Large intestine (tissue), 3 donors: ENCODE measurements at regions not wholly inside any gene's neighbourhood (a gene's known extent, or its start where the extent isn't known, plus 50 kb on each side); places are given as distances from the start of the nearest gene placed in this dataset.
A peak's percentile ranks its signal among the peaks of the same experiment; 100 is the strongest.

ENCODE experiments used
- DNase-seq, 2 donors: peaks; one replicate each; pipeline versions ENCODE4 v3.0.0 to v3.0.0-alpha.2; 2013
- H3K27ac ChIP-seq: one replicate; pipeline ENCODE4 v1.5.1; 2013; ENCODE audit warnings: low read length
- H3K27me3 ChIP-seq: 2 replicates; pipeline ENCODE4 v1.6.1; 2013; ENCODE audit warnings: low read length; ENCODE audit not compliant: control insufficient read depth, insufficient read depth
- H3K36me3 ChIP-seq: 2 replicates; pipeline ENCODE4 v1.6.1; 2013; ENCODE audit warnings: low read length; ENCODE audit not compliant: control insufficient read depth, insufficient read depth
- H3K4me1 ChIP-seq: one replicate; pipeline ENCODE4 v1.6.1; 2013; ENCODE audit warnings: low read length; ENCODE audit not compliant: control insufficient read depth, insufficient read depth
- H3K4me3 ChIP-seq: one replicate; pipeline ENCODE4 v1.5.1; 2013; ENCODE audit warnings: low read length
- H3K9me3 ChIP-seq: one replicate; pipeline ENCODE4 v1.6.1; 2013; ENCODE audit warnings: mild to moderate bottlenecking, low read depth, low read length, moderate library complexity; ENCODE audit not compliant: control insufficient read depth
- WGBS: methylation state at CpG from one replicate; pipeline ENCODE4 v1.1.5; 2013; ENCODE audit warnings: low lambda C conversion rate; ENCODE audit not compliant: insufficient coverage; 5-methylcytosine and 5-hydroxymethylcytosine counted together

DNA sequence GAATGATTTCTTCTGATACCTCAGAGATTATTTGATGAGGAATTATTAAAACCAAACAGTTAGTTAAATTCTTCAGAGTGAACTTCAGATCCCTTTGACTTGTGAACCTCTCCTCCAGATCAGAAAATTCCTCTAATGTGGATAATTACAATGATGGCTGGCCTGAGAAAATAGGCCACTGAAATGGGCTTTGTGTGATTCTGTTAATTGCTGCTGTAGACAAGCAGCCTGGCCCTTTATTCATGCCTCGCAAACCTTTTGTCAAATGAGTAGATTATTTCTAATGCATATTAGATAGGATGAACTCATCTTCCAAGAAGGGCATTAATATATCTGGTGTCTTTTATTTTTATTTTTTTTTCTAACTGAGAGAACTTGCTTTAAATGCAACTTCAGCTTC is 855.2 kb downstream of the TLE4 start:
- WGBS: 100% methylated on average over 1 of the region's 1 CpG
- Histone ChIP-seq H3K9me3 (no peaks in the 10 kb centered on the region), H3K4me3 (no peak overlapping the region), H3K27me3 (no peaks in the 10 kb centered on the region), H3K27ac (no peak overlapping the region), H3K36me3 (no peaks in the 10 kb centered on the region), H3K4me1 (no peaks in the 10 kb centered on the region)
- no peak for DNase-seq

DNA sequence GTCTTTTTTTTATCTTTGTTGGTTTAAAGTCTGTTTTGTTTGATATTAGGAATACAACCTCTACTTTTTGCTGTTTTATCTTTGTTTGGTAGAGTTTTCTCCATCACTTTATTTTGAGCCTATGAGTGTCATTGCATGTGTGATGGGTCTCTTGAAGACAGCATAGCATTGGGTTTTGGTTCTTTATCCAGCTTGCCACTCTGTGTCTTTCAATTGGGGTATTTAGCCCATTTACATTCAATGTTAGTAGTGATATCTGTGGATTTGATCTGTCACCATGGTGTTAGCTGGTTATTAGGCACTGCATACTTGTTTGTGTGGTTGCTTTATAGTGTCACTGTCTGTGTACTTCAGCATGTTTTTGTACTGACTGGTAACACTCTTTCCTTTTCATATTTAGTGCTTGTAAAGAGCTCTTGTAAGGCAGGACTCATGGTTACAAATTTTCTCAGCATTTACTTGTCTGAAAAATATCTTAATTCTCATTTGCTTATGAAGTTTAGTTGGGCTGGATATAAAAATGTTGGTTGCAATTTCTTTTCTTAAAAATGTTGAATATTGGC is 845.5 kb downstream of the TLE4 start:
- no peak for DNase-seq
- H3K27me3 ChIP-seq: no peaks in the 10 kb centered on the region
- H3K9me3 ChIP-seq: peaks cover 4% of the 10 kb centered on the region
- H3K36me3 ChIP-seq: no peaks in the 10 kb centered on the region
- no peak overlapping the region for H3K27ac ChIP-seq
- no peak overlapping the region for H3K4me3 ChIP-seq
- H3K4me1 ChIP-seq: no peaks in the 10 kb centered on the region

DNA sequence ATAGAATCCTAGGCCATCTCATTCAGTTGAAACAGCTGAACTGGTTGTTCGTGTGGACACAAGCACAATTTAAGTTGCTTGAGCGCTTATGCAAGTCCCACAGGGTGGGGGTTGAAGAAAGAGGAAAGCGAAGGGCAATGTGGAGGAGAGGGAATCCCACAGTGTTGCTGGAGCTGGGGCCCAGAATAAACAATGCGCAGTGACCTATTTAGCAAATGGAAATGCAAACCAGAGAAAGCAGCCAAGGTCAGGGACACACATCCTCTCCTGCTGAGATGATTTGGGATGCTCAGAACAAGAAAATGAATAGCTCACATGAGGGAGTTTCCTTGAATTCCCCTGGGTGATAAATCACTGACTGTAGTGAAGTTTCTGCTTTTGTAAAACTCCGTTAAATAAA is 838.3 kb downstream of the TLE4 start:
- DNase-seq: peak; percentile 7 to 19
- Histone ChIP-seq H3K27me3 (no peaks in the 10 kb centered on the region), H3K27ac (no peak overlapping the region), H3K9me3 (no peaks in the 10 kb centered on the region), H3K36me3 (no peaks in the 10 kb centered on the region), H3K4me3 (no peak overlapping the region), H3K4me1 (no peaks in the 10 kb centered on the region)
- WGBS: 39% methylated on average over 2 of the region's 5 CpGs

DNA sequence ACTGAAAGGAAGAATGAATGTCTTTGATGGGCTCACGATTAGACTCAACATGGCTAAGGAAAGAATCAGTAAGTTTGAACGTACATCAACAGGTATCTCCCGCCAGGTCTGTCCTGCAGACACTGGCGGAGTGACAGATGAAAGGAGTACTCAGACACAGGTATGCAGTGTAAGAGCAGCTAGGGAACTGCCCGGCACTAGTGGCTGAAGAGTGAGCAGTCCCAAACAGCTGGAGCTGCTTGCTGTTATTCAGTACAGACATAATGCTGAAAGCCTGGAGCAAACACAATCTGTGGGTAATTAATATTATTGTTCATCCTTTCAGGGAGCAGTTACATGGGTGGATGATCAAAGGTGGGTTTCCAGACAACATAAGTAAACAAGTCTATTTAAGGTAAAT is 835.5 kb downstream of the TLE4 start:
- WGBS: no CpG with 5 or more reads among the region's 5 CpGs
- H3K9me3 ChIP-seq: no peaks in the 10 kb centered on the region
- no peaks in the 10 kb centered on the region for H3K27me3 ChIP-seq
- H3K36me3 ChIP-seq: no peaks in the 10 kb centered on the region
- H3K27ac ChIP-seq: no peak overlapping the region
- DNase-seq: no peak
- H3K4me3 ChIP-seq: no peak overlapping the region
- no peaks in the 10 kb centered on the region for H3K4me1 ChIP-seq

DNA sequence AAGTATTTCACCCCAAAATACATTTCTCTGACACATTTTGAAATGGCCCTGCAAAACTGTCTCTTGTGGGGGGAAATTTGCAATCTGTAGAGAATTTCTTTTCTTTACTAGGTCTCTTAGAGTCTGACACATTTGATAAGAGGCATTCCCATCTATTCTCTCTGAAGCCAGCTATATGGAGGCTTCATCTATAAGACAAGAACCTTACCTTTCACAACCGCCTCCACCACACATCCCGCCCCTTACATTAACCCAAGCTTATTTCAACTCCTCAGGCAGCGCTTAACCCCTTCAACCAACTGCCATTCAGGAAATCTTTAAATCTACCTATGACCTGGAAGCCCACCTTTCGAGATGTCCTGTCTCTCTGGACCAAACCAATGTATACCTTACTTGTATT is 829.5 kb downstream of the TLE4 start:
- H3K4me3 ChIP-seq: no peak overlapping the region
- 92% methylated on average over 2 of the region's 4 CpGs for WGBS
- H3K36me3 ChIP-seq: no peaks in the 10 kb centered on the region
- H3K27ac ChIP-seq: no peak overlapping the region
- no peaks in the 10 kb centered on the region for H3K27me3 ChIP-seq
- no peaks in the 10 kb centered on the region for H3K4me1 ChIP-seq
- no peak for DNase-seq
- no peaks in the 10 kb centered on the region for H3K9me3 ChIP-seq

DNA sequence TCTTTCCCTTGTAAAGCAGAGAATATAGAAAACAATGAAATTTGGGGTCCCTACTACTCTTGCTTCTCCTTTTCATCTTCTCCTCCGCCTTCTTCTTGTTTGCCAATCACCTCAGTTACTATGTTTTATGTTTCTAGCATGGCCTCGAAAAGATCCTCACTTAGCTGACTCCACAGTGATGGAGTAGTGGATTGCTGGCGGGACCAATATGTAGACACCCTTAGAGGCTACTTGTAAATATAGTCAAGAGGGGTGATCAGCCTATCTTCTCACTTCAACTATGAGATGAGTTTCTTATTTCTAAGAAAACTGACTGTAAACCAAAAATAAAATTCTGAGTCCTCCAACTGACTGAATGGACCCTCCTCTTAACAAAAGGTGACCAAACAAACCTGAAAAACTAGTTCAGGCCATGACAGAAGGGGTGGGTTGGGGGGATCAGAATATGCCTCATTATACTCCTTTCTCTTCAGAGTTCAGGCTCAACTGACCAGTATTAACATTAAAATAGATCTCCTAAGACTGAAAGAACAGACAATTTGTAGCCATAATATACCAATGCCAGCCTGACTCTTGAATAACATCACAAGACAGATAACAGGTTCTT is 829.0 kb downstream of the TLE4 start:
- no peak overlapping the region for H3K4me3 ChIP-seq
- no peaks in the 10 kb centered on the region for H3K27me3 ChIP-seq
- DNase-seq: no peak
- WGBS: 43% methylated on average over 2 of the region's 3 CpGs
- H3K36me3 ChIP-seq: no peaks in the 10 kb centered on the region
- H3K4me1 ChIP-seq: no peaks in the 10 kb centered on the region
- no peaks in the 10 kb centered on the region for H3K9me3 ChIP-seq
- H3K27ac ChIP-seq: no peak overlapping the region

DNA sequence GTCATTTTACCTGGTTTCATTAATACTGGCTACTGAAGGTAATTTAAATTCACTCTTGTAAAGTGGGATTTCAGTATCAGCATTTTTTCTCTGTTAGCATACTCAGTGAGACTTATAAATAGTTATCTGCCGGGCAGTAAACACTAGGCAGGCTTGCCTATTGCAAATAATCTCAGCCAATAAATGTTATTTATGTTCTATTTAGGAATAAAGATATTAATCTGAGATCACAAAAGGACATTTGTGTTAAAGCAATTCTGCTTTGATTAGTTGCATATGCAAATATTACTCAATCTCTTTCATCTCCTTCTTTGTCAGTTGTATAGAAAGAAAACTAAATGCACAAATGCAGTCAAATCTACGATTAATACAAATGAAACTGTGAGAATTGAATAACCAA is 827.8 kb downstream of the TLE4 start:
- Histone ChIP-seq H3K9me3 (no peaks in the 10 kb centered on the region), H3K27me3 (no peaks in the 10 kb centered on the region), H3K27ac (no peak overlapping the region), H3K36me3 (no peaks in the 10 kb centered on the region), H3K4me1 (no peaks in the 10 kb centered on the region), H3K4me3 (no peak overlapping the region)
- DNase-seq: no peak
- whole genome bisulfite sequencing: 100% methylated on average over 1 of the region's 2 CpGs

DNA sequence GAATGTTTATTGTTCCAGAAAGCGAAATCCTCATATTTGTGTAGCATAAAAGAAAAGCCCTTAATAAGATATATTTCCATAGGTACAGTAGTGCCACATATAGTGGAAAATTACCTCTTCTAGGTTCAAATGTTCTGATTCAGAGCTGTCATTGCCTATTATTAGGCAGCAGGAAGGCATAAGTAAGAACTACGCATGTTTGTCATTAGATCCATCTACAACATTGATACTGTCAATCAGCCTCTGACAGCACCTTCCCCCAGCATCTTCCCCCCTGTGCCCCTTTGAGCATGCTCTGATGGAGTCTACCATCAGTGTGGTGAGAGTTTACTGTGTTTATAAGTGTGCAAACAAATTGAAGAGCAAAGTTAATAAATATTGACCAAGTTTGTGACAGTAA is 816.1 kb downstream of the TLE4 start:
- no CpG with 5 or more reads among the region's 2 CpGs for WGBS
- DNase-seq: no peak
- Histone ChIP-seq H3K36me3 (no peaks in the 10 kb centered on the region), H3K27me3 (no peaks in the 10 kb centered on the region), H3K4me3 (no peak overlapping the region), H3K4me1 (no peaks in the 10 kb centered on the region), H3K9me3 (no peaks in the 10 kb centered on the region), H3K27ac (no peak overlapping the region)

DNA sequence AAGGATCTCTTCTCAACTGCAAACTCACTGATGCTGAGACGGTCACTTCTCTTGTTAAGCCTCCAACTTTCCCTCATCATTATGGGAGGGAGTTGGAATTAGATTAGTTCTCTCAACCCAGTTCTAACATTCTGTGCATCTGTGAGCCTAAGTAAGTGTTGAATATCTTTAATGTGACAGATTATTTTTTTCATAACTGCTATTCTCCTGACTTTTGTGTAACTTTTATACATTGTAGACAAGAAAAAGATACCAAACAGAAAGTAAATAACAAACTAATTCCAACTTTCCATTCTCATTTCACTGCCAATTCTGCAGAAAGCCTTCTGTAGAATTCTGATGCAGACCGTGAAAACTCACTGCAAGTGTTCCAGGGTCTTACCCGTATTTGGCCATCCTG is 813.5 kb downstream of the TLE4 start:
- Histone ChIP-seq H3K4me3 (no peak overlapping the region), H3K27ac (no peak overlapping the region), H3K9me3 (no peaks in the 10 kb centered on the region), H3K4me1 (no peaks in the 10 kb centered on the region), H3K36me3 (no peaks in the 10 kb centered on the region), H3K27me3 (no peaks in the 10 kb centered on the region)
- no CpG with 5 or more reads among the region's 3 CpGs for WGBS
- no peak for DNase-seq

DNA sequence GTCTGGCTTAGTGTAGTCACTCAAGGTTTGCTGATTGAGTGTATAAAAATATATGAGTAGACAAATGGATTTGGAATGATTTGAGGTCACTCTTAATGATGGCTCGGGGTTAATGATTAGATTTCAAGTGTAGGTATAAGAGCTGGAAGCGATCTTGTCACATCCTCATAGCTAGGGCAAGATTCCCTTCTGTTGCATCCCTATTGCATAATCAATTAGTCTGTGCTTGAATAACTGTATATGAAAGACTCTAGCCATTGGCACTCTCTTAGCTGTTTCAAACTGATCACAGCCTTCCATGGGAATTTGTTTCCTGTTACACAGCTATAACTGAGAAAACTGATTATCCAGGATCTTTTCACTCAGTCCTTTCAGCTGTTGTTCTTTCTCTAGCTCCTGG is 811.6 kb downstream of the TLE4 start:
- Histone ChIP-seq H3K27ac (no peak overlapping the region), H3K9me3 (no peaks in the 10 kb centered on the region), H3K4me3 (no peak overlapping the region), H3K27me3 (no peaks in the 10 kb centered on the region), H3K4me1 (no peaks in the 10 kb centered on the region), H3K36me3 (no peaks in the 10 kb centered on the region)
- no CpG with 5 or more reads among the region's 2 CpGs for WGBS
- DNase-seq: no peak

DNA sequence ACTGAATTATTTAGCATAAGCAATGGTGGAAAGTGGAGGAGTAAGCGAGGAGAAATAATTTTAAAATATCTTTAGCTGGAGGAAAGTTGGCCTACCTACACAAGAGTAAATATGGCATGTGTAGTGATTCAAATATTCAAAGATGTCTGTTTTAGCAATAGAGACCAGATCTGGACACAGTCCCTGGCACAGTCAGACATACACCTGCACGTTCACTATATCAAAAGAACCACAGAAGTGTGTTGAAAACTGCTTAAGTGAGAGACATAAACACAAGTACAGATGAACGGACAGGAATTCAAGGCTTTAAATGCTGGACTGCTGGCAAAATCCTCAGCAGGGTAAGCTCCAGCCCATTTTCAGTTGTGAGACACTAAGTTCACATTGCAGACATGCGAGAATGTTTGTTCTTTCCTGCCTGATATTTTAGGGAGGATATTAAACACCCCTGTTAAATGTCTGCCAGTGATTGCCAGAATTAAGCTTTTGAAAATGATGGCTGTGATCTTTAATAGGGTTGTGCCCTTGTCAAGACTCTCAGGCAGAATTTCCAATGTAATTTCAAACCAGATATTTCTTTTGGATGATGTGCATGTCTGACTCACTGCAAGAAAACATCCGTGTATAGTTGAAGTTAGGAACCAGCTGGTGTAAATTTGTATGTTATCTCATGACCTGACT is 810.6 kb downstream of the TLE4 start:
- WGBS: no CpG with 5 or more reads among the region's 5 CpGs
- H3K27ac ChIP-seq: no peak overlapping the region

More for the DNA sequence above, 810.6 kb downstream of the TLE4 start:
- Histone ChIP-seq H3K36me3 (no peaks in the 10 kb centered on the region), H3K9me3 (no peaks in the 10 kb centered on the region), H3K4me3 (no peak overlapping the region), H3K4me1 (no peaks in the 10 kb centered on the region), H3K27me3 (no peaks in the 10 kb centered on the region)
- no peak for DNase-seq
